ENCODE measurements at regions not wholly inside any gene's neighbourhood (a gene's known extent, or its start where the extent isn't known, plus 50 kb on each side); places are given as distances from the start of the nearest gene placed in this dataset.

GRCh38 chr2:16182841-16183240 lies 242.5 kb downstream of the MYCN start:
- TF ChIP-seq CTCF (IDR thresholded peaks at IDR 0.05) = no peak
- no peak for TF ChIP-seq POLR2A (IDR thresholded peaks at IDR 0.05)
- TF ChIP-seq POLR2AphosphoS5 (IDR thresholded peaks at IDR 0.05; ENCODE audit: insufficient read depth in 1 of 2, low read depth in 1 of 2) = no peak
